ENCODE measurements at regions not wholly inside any gene's neighbourhood (a gene's known extent, or its start where the extent isn't known, plus 50 kb on each side); places are given as distances from the start of the nearest gene placed in this dataset.
A peak's percentile ranks its signal among the peaks of the same experiment; 100 is the strongest.

GRCh38 chr5:32508806-32509805, 64.6 kb upstream of the ZFR start:
- no peak for TF ChIP-seq CTCF (IDR thresholded peaks at IDR 0.05; ENCODE audit: low read depth, low read length)
- H3K4me3 ChIP-seq (replicated peaks in 1 of 2; ENCODE audit: low read depth in 2 of 2, low read length in 2 of 2): no peak overlapping the region
- no peak for DNase-seq (ENCODE audit: low read depth in 2 of 2)

GRCh38 chr5:32507738-32508434, 63.3 kb upstream of the ZFR start:
- peak; percentile 78 to 83 for DNase-seq (ENCODE audit: low read depth in 2 of 2)
- no peak for TF ChIP-seq CTCF (IDR thresholded peaks at IDR 0.05; ENCODE audit: low read depth, low read length)
- H3K4me3 ChIP-seq (replicated peaks in 1 of 2; ENCODE audit: low read depth in 2 of 2, low read length in 2 of 2): no peak overlapping the region

- H3K4me3 ChIP-seq (replicated peaks in 1 of 2; ENCODE audit: low read depth in 2 of 2, low read length in 2 of 2): no peak overlapping the region
- TF ChIP-seq CTCF (IDR thresholded peaks at IDR 0.05; ENCODE audit: low read depth, low read length): no peak
- DNase-seq (ENCODE audit: low read depth in 2 of 2): peak; percentile 60 to 64
Observed at GRCh38 chr5:32506799-32507198, 62.3 kb upstream of the ZFR start.

GRCh38 chr5:32506201-32506661, 61.7 kb upstream of the ZFR start:
- no peak for TF ChIP-seq CTCF (IDR thresholded peaks at IDR 0.05; ENCODE audit: low read depth, low read length)
- no peak overlapping the region for H3K4me3 ChIP-seq (replicated peaks in 1 of 2; ENCODE audit: low read depth in 2 of 2, low read length in 2 of 2)
- peak; percentile 6 to 52 for DNase-seq (ENCODE audit: low read depth in 2 of 2)

- TF ChIP-seq CTCF (IDR thresholded peaks at IDR 0.05; ENCODE audit: low read depth, low read length): no peak
- H3K4me3 ChIP-seq (replicated peaks in 1 of 2; ENCODE audit: low read depth in 2 of 2, low read length in 2 of 2): peak overlapping the region in 1 of 2 donors; percentile 0
- peak; percentile 54 to 91 for DNase-seq (ENCODE audit: low read depth in 2 of 2)
Observed at GRCh38 chr5:32505756-32506155, 61.2 kb upstream of the ZFR start.

GRCh38 chr5:32504989-32505596, 60.6 kb upstream of the ZFR start:
- no peak for TF ChIP-seq CTCF (IDR thresholded peaks at IDR 0.05; ENCODE audit: low read depth, low read length)
- peak; percentile 82 to 96 for DNase-seq (ENCODE audit: low read depth in 2 of 2)
- H3K4me3 ChIP-seq (replicated peaks in 1 of 2; ENCODE audit: low read depth in 2 of 2, low read length in 2 of 2): peak overlapping the region in 1 of 2 donors; percentile 0

Data from cardiac fibroblast (primary cell).